ENCODE measurements at regions not wholly inside any gene's neighbourhood (a gene's known extent, or its start where the extent isn't known, plus 50 kb on each side); places are given as distances from the start of the nearest gene placed in this dataset.

- no peaks in the 10 kb centered on the region for H3K36me3 ChIP-seq (ENCODE audit: control insufficient read depth, insufficient read depth, low read length)
- peaks cover 12% of the 10 kb centered on the region for H3K4me1 ChIP-seq
- H3K79me2 ChIP-seq, result no peaks in the 10 kb centered on the region
- H3K27ac ChIP-seq, result peak overlapping the region; percentile 66
- H3K27me3 ChIP-seq (ENCODE audit: control insufficient read depth, insufficient read depth, low read length), result no peaks in the 10 kb centered on the region
- peak overlapping the region; percentile 30 for H2AFZ ChIP-seq
- H3K9ac ChIP-seq, result no peak overlapping the region
- no peak for TF ChIP-seq CTCF (IDR thresholded peaks at IDR 0.05)
- no peaks in the 10 kb centered on the region for H3K9me3 ChIP-seq (ENCODE audit: control insufficient read depth, low read length)
- no peak overlapping the region for H3K4me3 ChIP-seq (ENCODE audit: low read depth, low read length)
- H3K4me2 ChIP-seq (ENCODE audit: low read length), result no peak overlapping the region
Observed at GRCh38 chr3:127064391-127065137, 81.6 kb downstream of the PLXNA1 start.

- no peaks in the 10 kb centered on the region for H3K9me3 ChIP-seq (ENCODE audit: control insufficient read depth, low read length)
- H3K9ac ChIP-seq, result no peak overlapping the region
- H2AFZ ChIP-seq, result no peak overlapping the region
- H3K4me2 ChIP-seq (ENCODE audit: low read length), result no peak overlapping the region
- H3K36me3 ChIP-seq (ENCODE audit: control insufficient read depth, insufficient read depth, low read length), result no peaks in the 10 kb centered on the region
- no peak overlapping the region for H3K4me3 ChIP-seq (ENCODE audit: low read depth, low read length)
- H3K27me3 ChIP-seq (ENCODE audit: control insufficient read depth, insufficient read depth, low read length), result no peaks in the 10 kb centered on the region
- peaks cover 12% of the 10 kb centered on the region for H3K4me1 ChIP-seq
- no peak for TF ChIP-seq CTCF (IDR thresholded peaks at IDR 0.05)
- H3K27ac ChIP-seq, result no peak overlapping the region
- no peaks in the 10 kb centered on the region for H3K79me2 ChIP-seq
Observed at GRCh38 chr3:127065138-127065427, 82.2 kb downstream of the PLXNA1 start.

- no peak for TF ChIP-seq CTCF (IDR thresholded peaks at IDR 0.05)
- Histone ChIP-seq H3K27ac (no peak overlapping the region), H2AFZ (no peak overlapping the region), H3K9me3 (ENCODE audit: control insufficient read depth, low read length) (no peaks in the 10 kb centered on the region), H3K4me1 (peaks cover 12% of the 10 kb centered on the region), H3K79me2 (no peaks in the 10 kb centered on the region), H3K27me3 (ENCODE audit: control insufficient read depth, insufficient read depth, low read length) (no peaks in the 10 kb centered on the region), H3K9ac (no peak overlapping the region), H3K4me2 (ENCODE audit: low read length) (no peak overlapping the region), H3K4me3 (ENCODE audit: low read depth, low read length) (no peak overlapping the region), H3K36me3 (ENCODE audit: control insufficient read depth, insufficient read depth, low read length) (no peaks in the 10 kb centered on the region)
Observed at GRCh38 chr3:127065561-127066290, 82.8 kb downstream of the PLXNA1 start.

GRCh38 chr3:127066635-127067034, 83.7 kb downstream of the PLXNA1 start:
- no peaks in the 10 kb centered on the region for H3K79me2 ChIP-seq
- no peak for TF ChIP-seq CTCF (IDR thresholded peaks at IDR 0.05)
- H3K27me3 ChIP-seq (ENCODE audit: control insufficient read depth, insufficient read depth, low read length), result no peaks in the 10 kb centered on the region
- H2AFZ ChIP-seq, result no peak overlapping the region
- H3K27ac ChIP-seq, result no peak overlapping the region
- H3K4me1 ChIP-seq, result peaks cover 12% of the 10 kb centered on the region
- no peak overlapping the region for H3K4me3 ChIP-seq (ENCODE audit: low read depth, low read length)
- H3K9ac ChIP-seq, result no peak overlapping the region
- H3K9me3 ChIP-seq (ENCODE audit: control insufficient read depth, low read length), result no peaks in the 10 kb centered on the region
- no peaks in the 10 kb centered on the region for H3K36me3 ChIP-seq (ENCODE audit: control insufficient read depth, insufficient read depth, low read length)
- H3K4me2 ChIP-seq (ENCODE audit: low read length), result no peak overlapping the region
